DND-41 (cell line): ENCODE measurements at regions not wholly inside any gene's neighbourhood (a gene's known extent, or its start where the extent isn't known, plus 50 kb on each side); places are given as distances from the start of the nearest gene placed in this dataset.

Source experiments
- EZH2 ChIP-seq: IDR thresholded peaks from 3 replicates; pipeline ENCODE4 v1.6.1; 2012; ENCODE audit warnings: borderline replicate concordance, low read depth, mild to moderate bottlenecking, moderate library complexity, low read length, inconsistent platforms; ENCODE audit not compliant: severe bottlenecking
- TF ChIP-seq, protein P1 (sequence below): IDR thresholded peaks from 2 replicates; pipeline ENCODE4 v1.5.1; 2012; ENCODE audit warnings: borderline replicate concordance, low read length, moderate library complexity, mild to moderate bottlenecking; ENCODE audit not compliant: poor library complexity, severe bottlenecking; ENCODE audit errors: extremely low read depth

DNA sequence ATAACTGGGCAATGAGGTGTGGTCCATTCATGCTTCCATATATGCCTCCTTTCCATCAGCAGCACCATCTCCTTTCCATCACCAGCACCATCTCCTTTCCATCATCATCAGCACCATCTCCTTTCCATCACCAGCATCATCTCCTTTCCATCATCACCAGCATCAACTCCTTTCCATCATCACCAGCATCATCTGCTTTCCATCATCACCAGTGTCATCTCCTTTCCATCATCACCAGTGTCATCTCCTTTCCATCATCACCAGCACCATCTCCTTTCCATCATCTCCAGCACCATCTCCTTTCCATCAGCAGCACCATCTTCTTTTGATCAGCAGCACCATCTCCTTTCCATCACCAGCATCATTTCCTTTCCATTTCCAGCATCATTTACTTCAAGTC is 297.5 kb upstream of the SPHKAP start:
- no peak for TF ChIP-seq EZH2
- TF ChIP-seq, protein P1, sequence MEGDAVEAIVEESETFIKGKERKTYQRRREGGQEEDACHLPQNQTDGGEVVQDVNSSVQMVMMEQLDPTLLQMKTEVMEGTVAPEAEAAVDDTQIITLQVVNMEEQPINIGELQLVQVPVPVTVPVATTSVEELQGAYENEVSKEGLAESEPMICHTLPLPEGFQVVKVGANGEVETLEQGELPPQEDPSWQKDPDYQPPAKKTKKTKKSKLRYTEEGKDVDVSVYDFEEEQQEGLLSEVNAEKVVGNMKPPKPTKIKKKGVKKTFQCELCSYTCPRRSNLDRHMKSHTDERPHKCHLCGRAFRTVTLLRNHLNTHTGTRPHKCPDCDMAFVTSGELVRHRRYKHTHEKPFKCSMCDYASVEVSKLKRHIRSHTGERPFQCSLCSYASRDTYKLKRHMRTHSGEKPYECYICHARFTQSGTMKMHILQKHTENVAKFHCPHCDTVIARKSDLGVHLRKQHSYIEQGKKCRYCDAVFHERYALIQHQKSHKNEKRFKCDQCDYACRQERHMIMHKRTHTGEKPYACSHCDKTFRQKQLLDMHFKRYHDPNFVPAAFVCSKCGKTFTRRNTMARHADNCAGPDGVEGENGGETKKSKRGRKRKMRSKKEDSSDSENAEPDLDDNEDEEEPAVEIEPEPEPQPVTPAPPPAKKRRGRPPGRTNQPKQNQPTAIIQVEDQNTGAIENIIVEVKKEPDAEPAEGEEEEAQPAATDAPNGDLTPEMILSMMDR: no peak
